MM.1S (cell line): ENCODE measurements at regions not wholly inside any gene's neighbourhood (a gene's known extent, or its start where the extent isn't known, plus 50 kb on each side); places are given as distances from the start of the nearest gene placed in this dataset.

Experiments
- CTCF ChIP-seq: fragments of 300-600 bp; sonication (generic); IDR thresholded peaks from 2 replicates; pipeline ENCODE4 v1.5.1; 2016; ENCODE audit warnings: antibody characterized with exemption, low read length, mixed read lengths
- EZH2 ChIP-seq: fragments of 300-600 bp; sonication (generic); optimal IDR thresholded peaks from 2 replicates; pipeline ENCODE3; 2017; ENCODE audit warnings: low read depth, mild to moderate bottlenecking, antibody characterized with exemption, low read length, mixed read lengths

GRCh38 chr10:4688601-4689000 is 137.4 kb upstream of the AKR1E2 start:
- no peak for TF ChIP-seq CTCF
- TF ChIP-seq EZH2 = no peak
